ENCODE measurements at regions not wholly inside any gene's neighbourhood (a gene's known extent, or its start where the extent isn't known, plus 50 kb on each side); places are given as distances from the start of the nearest gene placed in this dataset.

- ChIA-PET CTCF (no interaction called here), POLR2A (no interaction called here)
- no peak overlapping the region for H3K27ac ChIP-seq (ENCODE audit: insufficient read depth in 1 of 2, low read depth in 1 of 2, low read length in 2 of 2, poor library complexity in 1 of 2, severe bottlenecking in 2 of 2)
- H3K27me3 ChIP-seq (replicated peaks in 2 of 5; ENCODE audit: control insufficient read depth in 4 of 5, insufficient read depth in 5 of 5, low read length in 4 of 5) = no peaks in the 10 kb centered on the region
- no peaks in the 10 kb centered on the region for H3K4me1 ChIP-seq (ENCODE audit: control extremely low read depth in 1 of 4, control insufficient read depth in 4 of 4, insufficient read depth in 4 of 4, low read length in 3 of 4)
- WGBS (ENCODE audit: insufficient coverage) = no CpG with 5 or more reads among the region's 1 CpG
- H3K9me3 ChIP-seq (ENCODE audit: control extremely low read depth in 1 of 5, control insufficient read depth in 4 of 5, insufficient read depth in 2 of 5, low read depth in 1 of 5, low read length in 4 of 5) = no peaks in the 10 kb centered on the region
- no peak for DNase-seq
- no peaks in the 10 kb centered on the region for H3K36me3 ChIP-seq (ENCODE audit: control insufficient read depth in 4 of 4, insufficient read depth in 4 of 4, low read length in 3 of 4)
- no peak overlapping the region for H3K4me3 ChIP-seq (ENCODE audit: control insufficient read depth in 1 of 7, extremely low read depth in 1 of 7, insufficient read depth in 4 of 7, low read depth in 2 of 7, low read length in 6 of 7)
Measured at GRCh38 chr3:110248666-110249065, 823.0 kb upstream of the NECTIN3 start.

- DNase-seq = no peak
- no peaks in the 10 kb centered on the region for H3K4me1 ChIP-seq (ENCODE audit: control extremely low read depth in 1 of 4, control insufficient read depth in 4 of 4, insufficient read depth in 4 of 4, low read length in 3 of 4)
- POLR2A ChIA-PET = no interaction called here
- WGBS (ENCODE audit: insufficient coverage) = no CpG with 5 or more reads among the region's 2 CpGs
- H3K27me3 ChIP-seq (replicated peaks in 2 of 5; ENCODE audit: control insufficient read depth in 4 of 5, insufficient read depth in 5 of 5, low read length in 4 of 5) = no peaks in the 10 kb centered on the region
- no peak overlapping the region for H3K4me3 ChIP-seq (ENCODE audit: control insufficient read depth in 1 of 7, extremely low read depth in 1 of 7, insufficient read depth in 4 of 7, low read depth in 2 of 7, low read length in 6 of 7)
- CTCF ChIA-PET = interaction anchor here (0.7 kb wide), 1 partner anchor 12 kb away, joined by 3 read pairs; no protein-coding TSS in a partner anchor
- no peaks in the 10 kb centered on the region for H3K36me3 ChIP-seq (ENCODE audit: control insufficient read depth in 4 of 4, insufficient read depth in 4 of 4, low read length in 3 of 4)
- no peak overlapping the region for H3K27ac ChIP-seq (ENCODE audit: insufficient read depth in 1 of 2, low read depth in 1 of 2, low read length in 2 of 2, poor library complexity in 1 of 2, severe bottlenecking in 2 of 2)
- H3K9me3 ChIP-seq (ENCODE audit: control extremely low read depth in 1 of 5, control insufficient read depth in 4 of 5, insufficient read depth in 2 of 5, low read depth in 1 of 5, low read length in 4 of 5) = no peaks in the 10 kb centered on the region
Measured at GRCh38 chr3:110253794-110254193, 817.8 kb upstream of the NECTIN3 start.

- no peaks in the 10 kb centered on the region for H3K4me1 ChIP-seq (ENCODE audit: control extremely low read depth in 1 of 4, control insufficient read depth in 4 of 4, insufficient read depth in 4 of 4, low read length in 3 of 4)
- H3K36me3 ChIP-seq (ENCODE audit: control insufficient read depth in 4 of 4, insufficient read depth in 4 of 4, low read length in 3 of 4) = no peaks in the 10 kb centered on the region
- no peaks in the 10 kb centered on the region for H3K9me3 ChIP-seq (ENCODE audit: control extremely low read depth in 1 of 5, control insufficient read depth in 4 of 5, insufficient read depth in 2 of 5, low read depth in 1 of 5, low read length in 4 of 5)
- H3K4me3 ChIP-seq (ENCODE audit: control insufficient read depth in 1 of 7, extremely low read depth in 1 of 7, insufficient read depth in 4 of 7, low read depth in 2 of 7, low read length in 6 of 7) = no peak overlapping the region
- 93% methylated on average over 5 of the region's 7 CpGs for WGBS (ENCODE audit: insufficient coverage)
- POLR2A ChIA-PET = no interaction called here
- CTCF ChIA-PET = interaction anchor here (0.7 kb wide), 1 partner anchor 13 kb away, joined by 3 read pairs; no protein-coding TSS in a partner anchor
- H3K27ac ChIP-seq (ENCODE audit: insufficient read depth in 1 of 2, low read depth in 1 of 2, low read length in 2 of 2, poor library complexity in 1 of 2, severe bottlenecking in 2 of 2) = no peak overlapping the region
- no peaks in the 10 kb centered on the region for H3K27me3 ChIP-seq (replicated peaks in 2 of 5; ENCODE audit: control insufficient read depth in 4 of 5, insufficient read depth in 5 of 5, low read length in 4 of 5)
- no peak for DNase-seq
Measured at GRCh38 chr3:110254591-110254990, 817.0 kb upstream of the NECTIN3 start.

GRCh38 chr3:110261141-110261540, 810.5 kb upstream of the NECTIN3 start:
- POLR2A ChIA-PET = interaction anchor here (0.7 kb wide), 1 partner anchor 58 kb away, joined by 3 read pairs; no protein-coding TSS in a partner anchor
- DNase-seq = no peak
- WGBS (ENCODE audit: insufficient coverage) = 88% methylated on average over 1 of the region's 1 CpG
- no peaks in the 10 kb centered on the region for H3K4me1 ChIP-seq (ENCODE audit: control extremely low read depth in 1 of 4, control insufficient read depth in 4 of 4, insufficient read depth in 4 of 4, low read length in 3 of 4)
- no peaks in the 10 kb centered on the region for H3K36me3 ChIP-seq (ENCODE audit: control insufficient read depth in 4 of 4, insufficient read depth in 4 of 4, low read length in 3 of 4)
- no peaks in the 10 kb centered on the region for H3K27me3 ChIP-seq (replicated peaks in 2 of 5; ENCODE audit: control insufficient read depth in 4 of 5, insufficient read depth in 5 of 5, low read length in 4 of 5)
- H3K9me3 ChIP-seq (ENCODE audit: control extremely low read depth in 1 of 5, control insufficient read depth in 4 of 5, insufficient read depth in 2 of 5, low read depth in 1 of 5, low read length in 4 of 5) = no peaks in the 10 kb centered on the region
- H3K27ac ChIP-seq (ENCODE audit: insufficient read depth in 1 of 2, low read depth in 1 of 2, low read length in 2 of 2, poor library complexity in 1 of 2, severe bottlenecking in 2 of 2) = no peak overlapping the region
- CTCF ChIA-PET = interaction anchor here (0.9 kb wide), 1 partner anchor 13 kb away, joined by 3 read pairs; no protein-coding TSS in a partner anchor
- H3K4me3 ChIP-seq (ENCODE audit: control insufficient read depth in 1 of 7, extremely low read depth in 1 of 7, insufficient read depth in 4 of 7, low read depth in 2 of 7, low read length in 6 of 7) = no peak overlapping the region

- POLR2A ChIA-PET = no interaction called here
- H3K27ac ChIP-seq (ENCODE audit: insufficient read depth in 1 of 2, low read depth in 1 of 2, low read length in 2 of 2, poor library complexity in 1 of 2, severe bottlenecking in 2 of 2) = no peak overlapping the region
- no peaks in the 10 kb centered on the region for H3K27me3 ChIP-seq (replicated peaks in 2 of 5; ENCODE audit: control insufficient read depth in 4 of 5, insufficient read depth in 5 of 5, low read length in 4 of 5)
- 90% methylated on average over 2 of the region's 4 CpGs for WGBS (ENCODE audit: insufficient coverage)
- DNase-seq = no peak
- CTCF ChIA-PET = no interaction called here
- H3K4me3 ChIP-seq (ENCODE audit: control insufficient read depth in 1 of 7, extremely low read depth in 1 of 7, insufficient read depth in 4 of 7, low read depth in 2 of 7, low read length in 6 of 7) = no peak overlapping the region
- no peaks in the 10 kb centered on the region for H3K9me3 ChIP-seq (ENCODE audit: control extremely low read depth in 1 of 5, control insufficient read depth in 4 of 5, insufficient read depth in 2 of 5, low read depth in 1 of 5, low read length in 4 of 5)
- peaks cover 0 to 6% (median 5%) of the 10 kb centered on the region in 4 experiments for H3K4me1 ChIP-seq (ENCODE audit: control extremely low read depth in 1 of 4, control insufficient read depth in 4 of 4, insufficient read depth in 4 of 4, low read length in 3 of 4)
- H3K36me3 ChIP-seq (ENCODE audit: control insufficient read depth in 4 of 4, insufficient read depth in 4 of 4, low read length in 3 of 4) = no peaks in the 10 kb centered on the region
Measured at GRCh38 chr3:110262896-110263295, 808.7 kb upstream of the NECTIN3 start.

GRCh38 chr3:110265302-110265701, 806.3 kb upstream of the NECTIN3 start:
- Histone ChIP-seq H3K36me3 (ENCODE audit: control insufficient read depth in 4 of 4, insufficient read depth in 4 of 4, low read length in 3 of 4) (no peaks in the 10 kb centered on the region), H3K4me1 (ENCODE audit: control extremely low read depth in 1 of 4, control insufficient read depth in 4 of 4, insufficient read depth in 4 of 4, low read length in 3 of 4) (peaks cover 7 to 12% (median 9%) of the 10 kb centered on the region in 4 experiments), H3K27ac (ENCODE audit: insufficient read depth in 1 of 2, low read depth in 1 of 2, low read length in 2 of 2, poor library complexity in 1 of 2, severe bottlenecking in 2 of 2) (no peak overlapping the region), H3K4me3 (ENCODE audit: control insufficient read depth in 1 of 7, extremely low read depth in 1 of 7, insufficient read depth in 4 of 7, low read depth in 2 of 7, low read length in 6 of 7) (no peak overlapping the region), H3K9me3 (ENCODE audit: control extremely low read depth in 1 of 5, control insufficient read depth in 4 of 5, insufficient read depth in 2 of 5, low read depth in 1 of 5, low read length in 4 of 5) (no peaks in the 10 kb centered on the region), H3K27me3 (replicated peaks in 2 of 5; ENCODE audit: control insufficient read depth in 4 of 5, insufficient read depth in 5 of 5, low read length in 4 of 5) (no peaks in the 10 kb centered on the region)
- no peak for DNase-seq
- no CpG with 5 or more reads among the region's 1 CpG for WGBS (ENCODE audit: insufficient coverage)
- ChIA-PET POLR2A (no interaction called here), CTCF (no interaction called here)

GRCh38 chr3:110267304-110267845, 804.2 kb upstream of the NECTIN3 start:
- CTCF ChIA-PET = no interaction called here
- WGBS (ENCODE audit: insufficient coverage) = 51% methylated on average over 2 of the region's 4 CpGs
- POLR2A ChIA-PET = no interaction called here

More at GRCh38 chr3:110267304-110267845, 804.2 kb upstream of the NECTIN3 start:
- no peaks in the 10 kb centered on the region for H3K36me3 ChIP-seq (ENCODE audit: control insufficient read depth in 4 of 4, insufficient read depth in 4 of 4, low read length in 3 of 4)
- peak; percentile 39 to 89 (median 78) for DNase-seq
- H3K27ac ChIP-seq (ENCODE audit: insufficient read depth in 1 of 2, low read depth in 1 of 2, low read length in 2 of 2, poor library complexity in 1 of 2, severe bottlenecking in 2 of 2) = no peak overlapping the region
- H3K9me3 ChIP-seq (ENCODE audit: control extremely low read depth in 1 of 5, control insufficient read depth in 4 of 5, insufficient read depth in 2 of 5, low read depth in 1 of 5, low read length in 4 of 5) = no peaks in the 10 kb centered on the region
- no peak overlapping the region for H3K4me3 ChIP-seq (ENCODE audit: control insufficient read depth in 1 of 7, extremely low read depth in 1 of 7, insufficient read depth in 4 of 7, low read depth in 2 of 7, low read length in 6 of 7)
- H3K4me1 ChIP-seq (ENCODE audit: control extremely low read depth in 1 of 4, control insufficient read depth in 4 of 4, insufficient read depth in 4 of 4, low read length in 3 of 4) = peaks cover 7 to 12% (median 9%) of the 10 kb centered on the region in 4 experiments
- H3K27me3 ChIP-seq (replicated peaks in 2 of 5; ENCODE audit: control insufficient read depth in 4 of 5, insufficient read depth in 5 of 5, low read length in 4 of 5) = no peaks in the 10 kb centered on the region

All from common myeloid progenitor, CD34-positive (primary cell).